ENCODE measurements at regions not wholly inside any gene's neighbourhood (a gene's known extent, or its start where the extent isn't known, plus 50 kb on each side); places are given as distances from the start of the nearest gene placed in this dataset.

- TF ChIP-seq, protein P1, sequence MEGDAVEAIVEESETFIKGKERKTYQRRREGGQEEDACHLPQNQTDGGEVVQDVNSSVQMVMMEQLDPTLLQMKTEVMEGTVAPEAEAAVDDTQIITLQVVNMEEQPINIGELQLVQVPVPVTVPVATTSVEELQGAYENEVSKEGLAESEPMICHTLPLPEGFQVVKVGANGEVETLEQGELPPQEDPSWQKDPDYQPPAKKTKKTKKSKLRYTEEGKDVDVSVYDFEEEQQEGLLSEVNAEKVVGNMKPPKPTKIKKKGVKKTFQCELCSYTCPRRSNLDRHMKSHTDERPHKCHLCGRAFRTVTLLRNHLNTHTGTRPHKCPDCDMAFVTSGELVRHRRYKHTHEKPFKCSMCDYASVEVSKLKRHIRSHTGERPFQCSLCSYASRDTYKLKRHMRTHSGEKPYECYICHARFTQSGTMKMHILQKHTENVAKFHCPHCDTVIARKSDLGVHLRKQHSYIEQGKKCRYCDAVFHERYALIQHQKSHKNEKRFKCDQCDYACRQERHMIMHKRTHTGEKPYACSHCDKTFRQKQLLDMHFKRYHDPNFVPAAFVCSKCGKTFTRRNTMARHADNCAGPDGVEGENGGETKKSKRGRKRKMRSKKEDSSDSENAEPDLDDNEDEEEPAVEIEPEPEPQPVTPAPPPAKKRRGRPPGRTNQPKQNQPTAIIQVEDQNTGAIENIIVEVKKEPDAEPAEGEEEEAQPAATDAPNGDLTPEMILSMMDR (conservative IDR thresholded peaks at IDR 0.05; ENCODE audit: low read depth, low read length) = no peak
- TF ChIP-seq EZH2 (IDR thresholded peaks at IDR 0.05; ENCODE audit: borderline replicate concordance, low read depth, low read length, poor library complexity, severe bottlenecking) = no peak
These were observed 69.8 kb upstream of the HEY2 start for GRCh38 chr6:125679651-125680050.
